ENCODE measurements at regions not wholly inside any gene's neighbourhood (a gene's known extent, or its start where the extent isn't known, plus 50 kb on each side); places are given as distances from the start of the nearest gene placed in this dataset.

GRCh38 chr13:81615031-81615430 lies 1274.1 kb upstream of the SPRY2 start:
- ATAC-seq = no peak
- Mint-ChIP-seq H3K36me3 (ENCODE audit: low read depth) (no peaks in the 10 kb centered on the region), H3K4me3 (no peak overlapping the region), H3K27me3 (ENCODE audit: insufficient read depth, low read depth, poor library complexity) (no peaks in the 10 kb centered on the region), H3K27ac (no peak overlapping the region), H3K4me1 (peaks cover 3% of the 10 kb centered on the region; the same call in 2 of the 3 replicates), H3K9me3 (peaks cover 4% of the 10 kb centered on the region; the same call in 1 of the 3 replicates)
- Histone ChIP-seq H3K36me3 (ENCODE audit: insufficient read depth) (no peaks in the 10 kb centered on the region), H3K27ac (ENCODE audit: low read depth) (no peak overlapping the region), H2AFZ (no peak overlapping the region), H3F3A (replicated peaks; ENCODE audit: low read depth) (no peaks in the 10 kb centered on the region), H3K79me2 (replicated peaks; ENCODE audit: insufficient read depth) (no peaks in the 10 kb centered on the region), H3K9me2 (ENCODE audit: insufficient read depth) (no peaks in the 10 kb centered on the region), H3K4me3 (no peak overlapping the region), H4K20me1 (replicated peaks; ENCODE audit: insufficient read depth) (no peaks in the 10 kb centered on the region), H3K4me2 (no peak overlapping the region), H3K27me3 (ENCODE audit: insufficient read depth) (no peaks in the 10 kb centered on the region), H3K4me1 (ENCODE audit: insufficient read depth) (no peaks in the 10 kb centered on the region)
- DNase-seq (ENCODE audit: low spot score) = no peak
- no peak for TF ChIP-seq EZH2 (IDR thresholded peaks at IDR 0.05; ENCODE audit: low read depth, unreplicated experiment)
- TF ChIP-seq, protein P1, sequence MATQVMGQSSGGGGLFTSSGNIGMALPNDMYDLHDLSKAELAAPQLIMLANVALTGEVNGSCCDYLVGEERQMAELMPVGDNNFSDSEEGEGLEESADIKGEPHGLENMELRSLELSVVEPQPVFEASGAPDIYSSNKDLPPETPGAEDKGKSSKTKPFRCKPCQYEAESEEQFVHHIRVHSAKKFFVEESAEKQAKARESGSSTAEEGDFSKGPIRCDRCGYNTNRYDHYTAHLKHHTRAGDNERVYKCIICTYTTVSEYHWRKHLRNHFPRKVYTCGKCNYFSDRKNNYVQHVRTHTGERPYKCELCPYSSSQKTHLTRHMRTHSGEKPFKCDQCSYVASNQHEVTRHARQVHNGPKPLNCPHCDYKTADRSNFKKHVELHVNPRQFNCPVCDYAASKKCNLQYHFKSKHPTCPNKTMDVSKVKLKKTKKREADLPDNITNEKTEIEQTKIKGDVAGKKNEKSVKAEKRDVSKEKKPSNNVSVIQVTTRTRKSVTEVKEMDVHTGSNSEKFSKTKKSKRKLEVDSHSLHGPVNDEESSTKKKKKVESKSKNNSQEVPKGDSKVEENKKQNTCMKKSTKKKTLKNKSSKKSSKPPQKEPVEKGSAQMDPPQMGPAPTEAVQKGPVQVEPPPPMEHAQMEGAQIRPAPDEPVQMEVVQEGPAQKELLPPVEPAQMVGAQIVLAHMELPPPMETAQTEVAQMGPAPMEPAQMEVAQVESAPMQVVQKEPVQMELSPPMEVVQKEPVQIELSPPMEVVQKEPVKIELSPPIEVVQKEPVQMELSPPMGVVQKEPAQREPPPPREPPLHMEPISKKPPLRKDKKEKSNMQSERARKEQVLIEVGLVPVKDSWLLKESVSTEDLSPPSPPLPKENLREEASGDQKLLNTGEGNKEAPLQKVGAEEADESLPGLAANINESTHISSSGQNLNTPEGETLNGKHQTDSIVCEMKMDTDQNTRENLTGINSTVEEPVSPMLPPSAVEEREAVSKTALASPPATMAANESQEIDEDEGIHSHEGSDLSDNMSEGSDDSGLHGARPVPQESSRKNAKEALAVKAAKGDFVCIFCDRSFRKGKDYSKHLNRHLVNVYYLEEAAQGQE (IDR thresholded peaks at IDR 0.05; ENCODE audit: unreplicated experiment) = no peak
- TF ChIP-seq, protein P2, sequence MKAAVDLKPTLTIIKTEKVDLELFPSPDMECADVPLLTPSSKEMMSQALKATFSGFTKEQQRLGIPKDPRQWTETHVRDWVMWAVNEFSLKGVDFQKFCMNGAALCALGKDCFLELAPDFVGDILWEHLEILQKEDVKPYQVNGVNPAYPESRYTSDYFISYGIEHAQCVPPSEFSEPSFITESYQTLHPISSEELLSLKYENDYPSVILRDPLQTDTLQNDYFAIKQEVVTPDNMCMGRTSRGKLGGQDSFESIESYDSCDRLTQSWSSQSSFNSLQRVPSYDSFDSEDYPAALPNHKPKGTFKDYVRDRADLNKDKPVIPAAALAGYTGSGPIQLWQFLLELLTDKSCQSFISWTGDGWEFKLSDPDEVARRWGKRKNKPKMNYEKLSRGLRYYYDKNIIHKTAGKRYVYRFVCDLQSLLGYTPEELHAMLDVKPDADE (IDR thresholded peaks at IDR 0.05) = no peak
- no peak for TF ChIP-seq JUNB (IDR thresholded peaks at IDR 0.05; ENCODE audit: unreplicated experiment)
- no peak for TF ChIP-seq NANOG (IDR thresholded peaks at IDR 0.05; ENCODE audit: borderline replicate concordance)
- TF ChIP-seq ZNF331 (CRISPR knock-in tag; IDR thresholded peaks at IDR 0.05; ENCODE audit: low read depth) = no peak
- no peak for TF ChIP-seq ZNF114 (CRISPR knock-in tag; IDR thresholded peaks at IDR 0.05)
- no peak for TF ChIP-seq POLR2AphosphoS5 (IDR thresholded peaks at IDR 0.05; ENCODE audit: low read depth)
- no peak for TF ChIP-seq STAT1 (IDR thresholded peaks at IDR 0.05; ENCODE audit: unreplicated experiment)
- no peak for TF ChIP-seq CTCF (conservative IDR thresholded peaks at IDR 0.05; ENCODE audit: low read depth in 2 of 2)
- TF ChIP-seq EZH2phosphoT487 (IDR thresholded peaks at IDR 0.05; ENCODE audit: unreplicated experiment) = no peak
- TF ChIP-seq CREB1 (CRISPR knock-in tag; IDR thresholded peaks at IDR 0.05; ENCODE audit: low read depth) = no peak
- TF ChIP-seq ZNF462 (CRISPR knock-in tag; IDR thresholded peaks at IDR 0.05) = no peak
